Trophoblast cell (in vitro differentiated cells and primary cell): ENCODE measurements at regions not wholly inside any gene's neighbourhood (a gene's known extent, or its start where the extent isn't known, plus 50 kb on each side); places are given as distances from the start of the nearest gene placed in this dataset.

Experiments
- DNase-seq, 2 donors: peaks; one replicate each; pipeline ENCODE4 v3.0.0-alpha.2; 2016
- H2AFZ ChIP-seq: 2 replicates; pipeline ENCODE4 v1.6.1; 2013; ENCODE audit warnings: low read length, moderate library complexity, mild to moderate bottlenecking; ENCODE audit not compliant: insufficient read depth, poor library complexity
- H2AK5ac ChIP-seq: 2 replicates; pipeline ENCODE4 v1.6.1; 2013; ENCODE audit warnings: mild to moderate bottlenecking, low read length
- H2BK120ac ChIP-seq: 2 replicates; pipeline ENCODE4 v1.6.1; 2013; ENCODE audit warnings: low read length, mild to moderate bottlenecking, moderate library complexity; ENCODE audit not compliant: insufficient read depth, poor library complexity
- H2BK12ac ChIP-seq: 2 replicates; pipeline ENCODE4 v1.6.1; 2013; ENCODE audit warnings: mild to moderate bottlenecking, low read length, moderate library complexity
- H2BK5ac ChIP-seq: 2 replicates; pipeline ENCODE4 v1.6.1; 2013; ENCODE audit warnings: low read length, low read depth, moderate library complexity, mild to moderate bottlenecking; ENCODE audit not compliant: poor library complexity
- H3K14ac ChIP-seq: 2 replicates; pipeline ENCODE4 v1.6.1; 2013; ENCODE audit warnings: mild to moderate bottlenecking, low read length
- H3K18ac ChIP-seq: 2 replicates; pipeline ENCODE4 v1.6.1; 2013; ENCODE audit warnings: mild to moderate bottlenecking, low read length
- H3K23ac ChIP-seq: 2 replicates; pipeline ENCODE4 v1.6.1; 2013; ENCODE audit warnings: low read length
- H3K27ac ChIP-seq: 2 replicates; pipeline ENCODE4 v1.5.1; 2013; ENCODE audit warnings: low read depth, mild to moderate bottlenecking, inconsistent platforms, low read length, moderate library complexity
- H3K27me3 ChIP-seq: 2 replicates; pipeline ENCODE4 v1.6.1; 2013; ENCODE audit warnings: inconsistent platforms, mild to moderate bottlenecking, low read length, moderate library complexity; ENCODE audit not compliant: insufficient read depth
- H3K36me3 ChIP-seq, 2 experiments: 1 replicate in 1 of 2; 2 replicates in 1 of 2; pipeline ENCODE4 v1.6.1; 2013; ENCODE audit warnings: low read length in 2 of 2, mild to moderate bottlenecking in 2 of 2, moderate library complexity in 1 of 2; ENCODE audit not compliant: insufficient read depth in 2 of 2, control insufficient read depth in 1 of 2
- H3K4ac ChIP-seq: 2 replicates; pipeline ENCODE4 v1.6.1; 2013; ENCODE audit warnings: low read depth, mild to moderate bottlenecking, low read length, moderate library complexity
- H3K4me1 ChIP-seq, 2 experiments: 1 replicate in 1 of 2; 2 replicates in 1 of 2; pipeline ENCODE4 v1.6.1; 2013; ENCODE audit warnings: low read length in 2 of 2, mild to moderate bottlenecking in 2 of 2, moderate library complexity in 1 of 2; ENCODE audit not compliant: insufficient read depth in 2 of 2, control insufficient read depth in 1 of 2
- H3K4me2 ChIP-seq: 2 replicates; pipeline ENCODE4 v1.6.1; 2013; ENCODE audit warnings: inconsistent platforms, mild to moderate bottlenecking, low read length, moderate library complexity
- H3K4me3 ChIP-seq: 2 replicates; pipeline ENCODE4 v1.5.1; 2013; ENCODE audit warnings: mild to moderate bottlenecking, low read depth, low read length, inconsistent platforms
- H3K79me1 ChIP-seq: one replicate; pipeline ENCODE4 v1.6.1; 2013; ENCODE audit warnings: low read length
- H3K79me2 ChIP-seq: 2 replicates; pipeline ENCODE4 v1.6.1; 2013; ENCODE audit warnings: low read length, mild to moderate bottlenecking; ENCODE audit not compliant: control insufficient read depth, insufficient read depth, poor library complexity
- H3K9ac ChIP-seq: 2 replicates; pipeline ENCODE4 v1.6.1; 2013; ENCODE audit warnings: mild to moderate bottlenecking, low read length
- H3K9me3 ChIP-seq: 2 replicates; pipeline ENCODE4 v1.6.1; 2013; ENCODE audit warnings: low read depth, mild to moderate bottlenecking, control low read depth, inconsistent platforms, low read length; ENCODE audit not compliant: insufficient read depth
- H4K12ac ChIP-seq: 2 replicates; pipeline ENCODE4 v1.6.1; 2013; ENCODE audit warnings: low read depth, mild to moderate bottlenecking, low read length, moderate library complexity
- H4K8ac ChIP-seq: 2 replicates; pipeline ENCODE4 v1.6.1; 2013; ENCODE audit warnings: low read depth, mild to moderate bottlenecking, low read length, moderate library complexity
- H4K91ac ChIP-seq: one replicate; pipeline ENCODE4 v1.6.1; 2013; ENCODE audit warnings: low read depth, mild to moderate bottlenecking, low read length, moderate library complexity
- WGBS: extraction: QIAGEN DNeasy Blood & Tissue Kit; methylation state at CpG from one replicate; pipeline ENCODE4 v1.1.7; 2013; ENCODE audit warnings: missing lambda C conversion rate; ENCODE audit not compliant: insufficient read length, insufficient coverage; ENCODE audit errors: extremely low coverage; 5-methylcytosine and 5-hydroxymethylcytosine counted together

DNA sequence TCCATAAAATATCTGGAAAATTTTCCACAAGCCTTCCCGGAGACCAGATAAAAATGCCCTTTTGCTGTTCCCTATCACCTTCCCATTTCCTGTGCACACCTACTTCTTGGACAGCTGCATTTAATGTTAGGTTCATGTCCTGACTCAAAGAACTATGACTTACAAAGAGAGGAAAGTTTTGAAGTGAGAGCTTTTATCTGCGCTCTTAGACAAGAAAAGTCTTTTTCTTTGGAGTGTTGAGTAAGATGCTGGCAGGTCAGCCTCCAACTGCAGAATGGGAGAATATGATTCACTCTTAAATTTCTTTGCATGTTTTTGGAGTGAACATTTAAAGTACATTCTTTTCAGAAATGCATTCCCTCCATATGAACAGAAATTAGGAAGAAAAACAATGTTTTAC lies 147.3 kb upstream of the DPH6 start:
- Histone ChIP-seq H4K12ac (no peak overlapping the region), H3K27ac (no peak overlapping the region), H3K23ac (no peak overlapping the region), H3K27me3 (no peaks in the 10 kb centered on the region), H3K79me1 (peaks cover 7% of the 10 kb centered on the region), H3K36me3 (no peaks in the 10 kb centered on the region), H3K4me1 (peaks cover 6 to 12% of the 10 kb centered on the region in 2 experiments), H4K91ac (no peak overlapping the region), H3K18ac (no peak overlapping the region), H2BK12ac (no peak overlapping the region), H3K79me2 (no peaks in the 10 kb centered on the region), H3K9ac (no peak overlapping the region), H3K4me2 (no peak overlapping the region), H2BK5ac (no peak overlapping the region), H2AK5ac (no peak overlapping the region), H3K9me3 (no peaks in the 10 kb centered on the region), H3K4me3 (no peak overlapping the region), H4K8ac (no peak overlapping the region), H2AFZ (no peak overlapping the region), H3K14ac (no peak overlapping the region), H3K4ac (no peak overlapping the region), H2BK120ac (no peak overlapping the region)
- DNase-seq, result peak; percentile 26 to 72
- WGBS, result no CpG with 5 or more reads among the region's 2 CpGs

DNA sequence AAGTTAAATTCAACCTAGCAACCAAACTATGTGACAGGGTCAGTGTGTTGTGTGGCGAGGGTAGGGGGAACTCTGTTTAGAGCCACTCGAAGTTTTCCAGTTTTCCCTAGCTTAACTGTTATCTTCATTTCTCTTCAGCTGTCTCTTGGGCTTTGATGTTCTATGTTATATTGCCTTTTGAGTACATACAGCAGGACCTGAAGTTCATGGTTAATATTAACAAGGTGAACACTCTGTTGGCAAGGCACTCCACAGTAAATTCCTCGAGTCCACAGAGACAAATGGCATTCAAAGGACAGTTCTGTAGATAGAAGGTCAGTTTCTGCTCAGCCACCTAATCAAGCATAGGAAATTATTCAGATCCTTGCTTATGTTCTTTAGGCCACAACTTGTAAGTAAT lies 147.9 kb upstream of the DPH6 start:
- Histone ChIP-seq H3K4me3 (no peak overlapping the region), H3K4me1 (peaks cover 6 to 14% of the 10 kb centered on the region in 2 experiments), H3K23ac (no peak overlapping the region), H2BK12ac (no peak overlapping the region), H3K4me2 (no peak overlapping the region), H2BK120ac (no peak overlapping the region), H3K18ac (no peak overlapping the region), H3K4ac (no peak overlapping the region), H4K12ac (no peak overlapping the region), H2BK5ac (no peak overlapping the region), H3K79me1 (peaks cover 12% of the 10 kb centered on the region), H2AFZ (no peak overlapping the region), H4K8ac (no peak overlapping the region), H2AK5ac (no peak overlapping the region), H3K27me3 (no peaks in the 10 kb centered on the region), H3K79me2 (no peaks in the 10 kb centered on the region), H3K27ac (no peak overlapping the region), H3K36me3 (no peaks in the 10 kb centered on the region), H3K9me3 (no peaks in the 10 kb centered on the region), H3K14ac (no peak overlapping the region), H4K91ac (no peak overlapping the region), H3K9ac (no peak overlapping the region)
- WGBS, result no CpG with 5 or more reads among the region's 3 CpGs
- DNase-seq, result no peak

DNA sequence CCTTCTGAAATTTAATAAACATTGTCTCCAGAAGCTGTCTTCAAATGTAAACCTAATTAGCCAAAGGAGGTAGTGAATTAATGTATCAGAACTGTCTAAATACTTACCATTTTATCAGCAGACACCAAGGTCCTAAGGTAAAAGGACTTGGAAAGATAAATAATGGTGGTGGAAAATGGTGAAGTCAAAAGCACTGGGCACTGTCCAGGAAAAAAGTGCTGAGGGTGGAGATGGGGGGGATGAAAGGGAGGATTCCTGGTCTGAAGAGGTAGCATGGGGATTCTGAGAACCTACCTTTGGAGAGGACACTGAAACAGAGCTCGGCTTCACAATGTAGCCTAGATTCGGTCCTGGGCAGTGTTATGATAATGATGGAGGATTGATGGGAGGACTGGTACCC lies 149.0 kb upstream of the DPH6 start:
- Histone ChIP-seq H4K91ac (no peak overlapping the region), H3K79me2 (no peaks in the 10 kb centered on the region), H3K4me1 (peaks cover 6 to 16% of the 10 kb centered on the region in 2 experiments), H2BK12ac (no peak overlapping the region), H3K79me1 (peaks cover 13% of the 10 kb centered on the region), H3K4ac (no peak overlapping the region), H3K23ac (no peak overlapping the region), H3K18ac (no peak overlapping the region), H2BK120ac (no peak overlapping the region), H4K12ac (no peak overlapping the region), H3K14ac (no peak overlapping the region), H3K9me3 (no peaks in the 10 kb centered on the region), H3K36me3 (no peaks in the 10 kb centered on the region), H4K8ac (no peak overlapping the region), H3K27me3 (no peaks in the 10 kb centered on the region), H2AK5ac (no peak overlapping the region), H2AFZ (no peak overlapping the region), H3K4me3 (no peak overlapping the region), H3K27ac (no peak overlapping the region), H3K9ac (no peak overlapping the region), H3K4me2 (no peak overlapping the region), H2BK5ac (no peak overlapping the region)
- no peak for DNase-seq
- no CpG with 5 or more reads among the region's 2 CpGs for WGBS

DNA sequence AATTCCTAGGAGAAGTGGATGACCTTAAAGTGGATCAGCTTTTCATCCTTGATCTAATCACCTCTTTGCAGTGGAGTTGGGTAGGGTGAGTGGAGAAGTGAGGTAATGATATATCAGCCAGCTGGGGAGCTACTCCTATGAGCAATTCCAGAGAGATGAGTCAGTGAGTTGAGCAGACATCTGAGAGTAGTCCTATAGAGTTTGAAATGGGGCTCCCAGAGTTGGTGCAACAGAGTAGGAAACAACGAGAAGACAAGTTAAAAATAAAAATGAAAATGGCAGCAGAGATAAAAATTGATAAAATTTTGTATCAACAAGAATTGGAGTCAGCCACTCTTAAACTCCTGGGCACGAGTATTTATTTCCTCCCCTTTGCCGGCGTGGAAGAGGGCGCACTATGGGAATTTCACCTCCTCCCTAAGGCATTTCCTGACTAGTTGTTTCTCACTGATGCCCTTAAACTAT lies 150.8 kb upstream of the DPH6 start:
- Histone ChIP-seq H3K4me3 (no peak overlapping the region), H3K27me3 (no peaks in the 10 kb centered on the region), H2AFZ (no peak overlapping the region), H3K27ac (peak overlapping the region; percentile 57), H3K9ac (no peak overlapping the region), H2AK5ac (no peak overlapping the region), H3K18ac (no peak overlapping the region), H4K12ac (no peak overlapping the region), H3K14ac (no peak overlapping the region), H2BK120ac (no peak overlapping the region), H2BK5ac (no peak overlapping the region), H4K8ac (no peak overlapping the region), H3K36me3 (no peaks in the 10 kb centered on the region), H3K23ac (no peak overlapping the region), H3K9me3 (no peaks in the 10 kb centered on the region), H3K79me2 (no peaks in the 10 kb centered on the region), H3K4me2 (no peak overlapping the region), H3K4me1 (peaks cover 2 to 15% of the 10 kb centered on the region in 2 experiments), H2BK12ac (no peak overlapping the region), H3K79me1 (peaks cover 13% of the 10 kb centered on the region), H4K91ac (no peak overlapping the region), H3K4ac (no peak overlapping the region)
- DNase-seq, result peak; percentile 27 to 74
- no CpG with 5 or more reads among the region's 5 CpGs for WGBS
